HL-60 (cell line): ENCODE measurements at regions not wholly inside any gene's neighbourhood (a gene's known extent, or its start where the extent isn't known, plus 50 kb on each side); places are given as distances from the start of the nearest gene placed in this dataset.

Experiments used
- DNase-seq, 2 experiments: peaks; one replicate each; pipeline ENCODE4 v3.0.0-alpha.2; 2010 to 2020; ENCODE audit warnings: low read depth in 1 of 2, low spot score in 1 of 2
- H3K27ac ChIP-seq: fragments of 250-450 bp; sonication (Bioruptor Pico); replicated peaks from 2 replicates; pipeline ENCODE4 v1.5.1; 2020; ENCODE audit warnings: mild to moderate bottlenecking, moderate library complexity
- H3K27me3 ChIP-seq: fragments of 250-450 bp; sonication (Bioruptor Pico); 2 replicates; pipeline ENCODE4 v1.5.1; 2021; ENCODE audit warnings: mild to moderate bottlenecking, moderate library complexity; ENCODE audit not compliant: insufficient read depth, poor library complexity, severe bottlenecking
- H3K4me3 ChIP-seq: replicated peaks from 2 replicates; pipeline ENCODE4 v1.5.1; 2011; ENCODE audit warnings: mild to moderate bottlenecking, control low read depth, low read length; ENCODE audit not compliant: insufficient read depth
- GABPA ChIP-seq: IDR thresholded peaks from 2 replicates; pipeline ENCODE4 v1.6.1; 2012; ENCODE audit warnings: low read depth
- POLR2AphosphoS5 ChIP-seq: IDR thresholded peaks from 2 replicates; pipeline ENCODE4 v1.6.1; 2012; ENCODE audit warnings: low read depth
- REST ChIP-seq: IDR thresholded peaks from 2 replicates; pipeline ENCODE4 v1.6.1; 2012; ENCODE audit warnings: low read depth; ENCODE audit not compliant: insufficient replicate concordance
- SPI1 ChIP-seq: IDR thresholded peaks from 2 replicates; pipeline ENCODE4 v1.6.1; 2012; ENCODE audit warnings: low read depth, mild to moderate bottlenecking, borderline replicate concordance
- TF ChIP-seq, protein P1 (sequence below): IDR thresholded peaks from one replicate; pipeline ENCODE4 v1.5.1; 2011; ENCODE audit warnings: low read length, control low read depth, inconsistent platforms; ENCODE audit not compliant: insufficient read depth

- TF ChIP-seq POLR2AphosphoS5 = no peak
- no peak for TF ChIP-seq REST
- TF ChIP-seq GABPA = no peak
- Histone ChIP-seq H3K27ac (no peak overlapping the region), H3K27me3 (no peaks in the 10 kb centered on the region), H3K4me3 (no peak overlapping the region)
- DNase-seq = no peak
Measured at GRCh38 chr1:24257373-24257772, 61.8 kb upstream of the GRHL3 start.

- H3K4me3 ChIP-seq = no peak overlapping the region
- no peak for TF ChIP-seq POLR2AphosphoS5
- TF ChIP-seq SPI1 = no peak
- no peak for TF ChIP-seq REST
- no peak for TF ChIP-seq GABPA
- TF ChIP-seq, protein P1, sequence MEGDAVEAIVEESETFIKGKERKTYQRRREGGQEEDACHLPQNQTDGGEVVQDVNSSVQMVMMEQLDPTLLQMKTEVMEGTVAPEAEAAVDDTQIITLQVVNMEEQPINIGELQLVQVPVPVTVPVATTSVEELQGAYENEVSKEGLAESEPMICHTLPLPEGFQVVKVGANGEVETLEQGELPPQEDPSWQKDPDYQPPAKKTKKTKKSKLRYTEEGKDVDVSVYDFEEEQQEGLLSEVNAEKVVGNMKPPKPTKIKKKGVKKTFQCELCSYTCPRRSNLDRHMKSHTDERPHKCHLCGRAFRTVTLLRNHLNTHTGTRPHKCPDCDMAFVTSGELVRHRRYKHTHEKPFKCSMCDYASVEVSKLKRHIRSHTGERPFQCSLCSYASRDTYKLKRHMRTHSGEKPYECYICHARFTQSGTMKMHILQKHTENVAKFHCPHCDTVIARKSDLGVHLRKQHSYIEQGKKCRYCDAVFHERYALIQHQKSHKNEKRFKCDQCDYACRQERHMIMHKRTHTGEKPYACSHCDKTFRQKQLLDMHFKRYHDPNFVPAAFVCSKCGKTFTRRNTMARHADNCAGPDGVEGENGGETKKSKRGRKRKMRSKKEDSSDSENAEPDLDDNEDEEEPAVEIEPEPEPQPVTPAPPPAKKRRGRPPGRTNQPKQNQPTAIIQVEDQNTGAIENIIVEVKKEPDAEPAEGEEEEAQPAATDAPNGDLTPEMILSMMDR = no peak
- H3K27ac ChIP-seq = peak overlapping the region; percentile 79; the same call in 1 of the 2 replicates
- DNase-seq = no peak
- H3K27me3 ChIP-seq = no peaks in the 10 kb centered on the region
Measured at GRCh38 chr1:24256687-24257086, 62.5 kb upstream of the GRHL3 start.

- DNase-seq = peak; percentile 65 to 89
- TF ChIP-seq POLR2AphosphoS5 = no peak
- TF ChIP-seq, protein P1 = no peak
- H3K4me3 ChIP-seq = no peak overlapping the region
Measured at GRCh38 chr1:24255226-24255625, 63.9 kb upstream of the GRHL3 start.

DNA sequence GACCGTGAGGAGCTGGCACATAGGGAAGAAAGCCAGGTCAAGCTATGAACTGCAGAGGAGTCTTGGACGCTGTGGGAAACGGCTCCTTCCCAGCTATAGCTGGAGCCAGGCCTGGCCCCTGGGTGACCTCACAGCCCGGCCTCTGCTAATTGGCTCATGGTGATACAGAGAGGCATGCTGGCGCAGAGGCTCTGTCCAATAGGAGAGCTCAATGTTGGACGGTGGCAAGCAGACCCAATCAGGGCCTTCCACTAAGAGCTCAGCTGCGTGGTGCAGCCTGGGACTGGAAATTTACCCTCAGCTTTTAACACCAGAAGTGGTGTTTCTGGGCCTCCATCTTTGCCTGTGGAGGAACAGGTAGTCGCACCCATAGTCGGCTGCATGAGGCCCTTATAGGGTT lies 64.4 kb upstream of the GRHL3 start:
- no peak for TF ChIP-seq GABPA
- TF ChIP-seq, protein P1 = no peak
- TF ChIP-seq SPI1 = no peak
- TF ChIP-seq REST = no peak
- no peak for TF ChIP-seq POLR2AphosphoS5
- Histone ChIP-seq H3K27me3 (no peaks in the 10 kb centered on the region), H3K4me3 (no peak overlapping the region), H3K27ac (peak overlapping the region; percentile 79)
- DNase-seq = peak in 1 of 2 experiments; percentile 26

More at GRCh38 chr1:24255226-24255625, 63.9 kb upstream of the GRHL3 start:
- no peaks in the 10 kb centered on the region for H3K27me3 ChIP-seq
- peak overlapping the region; percentile 79 for H3K27ac ChIP-seq
